ENCODE measurements at regions not wholly inside any gene's neighbourhood (a gene's known extent, or its start where the extent isn't known, plus 50 kb on each side); places are given as distances from the start of the nearest gene placed in this dataset.
"Not testable (repeated sequence)": the region's sequence is repeated elsewhere in the genome, so short reads cannot be mapped to it uniquely, and the experiment has no call there.

GRCh38 chr1:22196041-22196440 is 53.1 kb upstream of the WNT4 start:
- DNase-seq (ENCODE audit: low spot score) = no peak

GRCh38 chr1:22196641-22197040 is 53.7 kb upstream of the WNT4 start:
- DNase-seq (ENCODE audit: low spot score) = no peak

- DNase-seq (ENCODE audit: low spot score) = no peak
Measured at GRCh38 chr1:22197644-22198043, 54.7 kb upstream of the WNT4 start.

GRCh38 chr1:22201023-22201422 is 58.1 kb upstream of the WNT4 start:
- no peak for DNase-seq (ENCODE audit: low spot score)

- no peak for DNase-seq (ENCODE audit: low spot score)
Measured at GRCh38 chr1:22203335-22203734, 60.4 kb upstream of the WNT4 start.

GRCh38 chr1:22204057-22204840 is 61.4 kb upstream of the WNT4 start:
- no peak for DNase-seq (ENCODE audit: low spot score)

GRCh38 chr1:22204989-22205913 is 62.4 kb upstream of the WNT4 start:
- DNase-seq (ENCODE audit: low spot score) = no peak

GRCh38 chr1:22206551-22207125 is 63.7 kb upstream of the WNT4 start:
- no peak for DNase-seq (ENCODE audit: low spot score)

- no peak for DNase-seq (ENCODE audit: low spot score)
Measured at GRCh38 chr1:22207511-22208267, 64.8 kb upstream of the WNT4 start.

GRCh38 chr1:22208268-22208972 is 65.5 kb upstream of the WNT4 start:
- DNase-seq (ENCODE audit: low spot score) = no peak

- DNase-seq (ENCODE audit: low spot score) = no peak
Measured at GRCh38 chr1:22208973-22209378, 66.1 kb upstream of the WNT4 start.

GRCh38 chr1:22210176-22210575 is 67.3 kb upstream of the WNT4 start:
- DNase-seq (ENCODE audit: low spot score) = no peak

GRCh38 chr1:22210636-22211035 is 67.7 kb upstream of the WNT4 start:
- no peak for DNase-seq (ENCODE audit: low spot score)

- DNase-seq (ENCODE audit: low spot score) = not testable (repeated sequence)
Measured at GRCh38 chr1:22211459-22211858, 68.6 kb upstream of the WNT4 start.

- DNase-seq (ENCODE audit: low spot score) = no peak
Measured at GRCh38 chr1:22212400-22213233, 69.7 kb upstream of the WNT4 start.

GRCh38 chr1:22216210-22216883 is 73.5 kb upstream of the WNT4 start:
- DNase-seq (ENCODE audit: low spot score) = no peak

- DNase-seq (ENCODE audit: low spot score) = no peak
Measured at GRCh38 chr1:22216966-22217365, 74.1 kb upstream of the WNT4 start.

GRCh38 chr1:22217811-22218460 is 75.0 kb upstream of the WNT4 start:
- no peak for DNase-seq (ENCODE audit: low spot score)

Measured in HT-29 (cell line).